Epithelial cell of proximal tubule (primary cell): ENCODE measurements at regions not wholly inside any gene's neighbourhood (a gene's known extent, or its start where the extent isn't known, plus 50 kb on each side); places are given as distances from the start of the nearest gene placed in this dataset.

Experiments used
- DNase-seq: peaks from one replicate; pipeline ENCODE4 v3.0.0-alpha.2; 2011; ENCODE audit warnings: low read depth
- H3K4me3 ChIP-seq: 2 replicates; pipeline ENCODE4 v1.5.1; 2011; ENCODE audit warnings: low read depth, mild to moderate bottlenecking, low read length
- CTCF ChIP-seq: conservative IDR thresholded peaks from 2 replicates; pipeline ENCODE4 v1.5.1; 2012; ENCODE audit warnings: low read depth, mild to moderate bottlenecking, low read length

GRCh38 chr7:71015252-71015900 lies 116.6 kb upstream of the GALNT17 start:
- no peak overlapping the region for H3K4me3 ChIP-seq
- no peak for DNase-seq
- no peak for TF ChIP-seq CTCF

GRCh38 chr7:71016401-71016800 lies 115.5 kb upstream of the GALNT17 start:
- no peak for TF ChIP-seq CTCF
- DNase-seq, result no peak

DNA sequence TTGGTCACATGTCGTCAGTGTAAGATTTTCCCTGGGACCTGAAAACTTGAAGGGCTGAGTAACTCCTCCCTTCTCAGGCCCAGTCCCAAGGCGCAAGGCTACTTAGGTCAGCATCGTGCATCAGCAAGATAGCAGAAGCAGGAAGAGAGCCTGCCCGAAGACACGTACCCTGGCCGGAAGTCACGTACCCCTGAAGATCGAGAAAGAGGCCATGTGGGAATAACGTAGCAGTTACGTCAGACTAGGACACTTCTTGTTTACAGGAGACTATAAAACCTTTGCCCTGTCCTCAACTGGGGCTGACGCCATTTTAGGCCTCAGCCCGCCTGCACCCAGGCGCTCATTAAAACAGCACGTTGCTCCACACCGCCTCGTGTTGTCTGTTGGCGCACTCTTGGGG lies 114.3 kb upstream of the GALNT17 start:
- TF ChIP-seq CTCF, result no peak
- no peak for DNase-seq
- no peak overlapping the region for H3K4me3 ChIP-seq

More at GRCh38 chr7:71016401-71016800, 115.5 kb upstream of the GALNT17 start:
- H3K4me3 ChIP-seq, result no peak overlapping the region

- H3K4me3 ChIP-seq, result no peak overlapping the region
- DNase-seq, result no peak
- no peak for TF ChIP-seq CTCF
These were observed 112.2 kb upstream of the GALNT17 start for GRCh38 chr7:71019706-71020105.

DNA sequence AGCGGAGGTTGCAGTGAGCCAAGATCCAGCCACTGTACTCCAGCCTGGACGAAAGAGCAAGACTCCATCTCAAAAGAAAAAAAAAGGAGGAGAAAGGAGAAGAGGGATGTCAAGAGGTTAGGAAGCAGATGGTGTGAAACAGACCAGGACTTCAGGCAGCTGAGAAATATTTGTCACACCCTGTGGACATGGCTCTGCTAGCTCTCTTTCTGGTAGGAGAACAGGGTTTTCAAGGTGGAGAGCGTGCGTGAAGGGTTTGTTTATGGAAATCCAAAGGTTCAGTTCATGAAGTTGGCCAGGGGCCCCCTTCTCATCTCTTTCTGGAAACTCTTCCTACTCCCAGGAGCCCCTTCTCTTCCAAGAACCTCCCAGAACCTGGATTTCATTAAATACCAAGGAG lies 110.8 kb upstream of the GALNT17 start:
- no peak overlapping the region for H3K4me3 ChIP-seq
- DNase-seq, result no peak
- TF ChIP-seq CTCF, result no peak

GRCh38 chr7:71026680-71027079 lies 105.3 kb upstream of the GALNT17 start:
- H3K4me3 ChIP-seq, result no peak overlapping the region
- no peak for TF ChIP-seq CTCF
- DNase-seq, result no peak

DNA sequence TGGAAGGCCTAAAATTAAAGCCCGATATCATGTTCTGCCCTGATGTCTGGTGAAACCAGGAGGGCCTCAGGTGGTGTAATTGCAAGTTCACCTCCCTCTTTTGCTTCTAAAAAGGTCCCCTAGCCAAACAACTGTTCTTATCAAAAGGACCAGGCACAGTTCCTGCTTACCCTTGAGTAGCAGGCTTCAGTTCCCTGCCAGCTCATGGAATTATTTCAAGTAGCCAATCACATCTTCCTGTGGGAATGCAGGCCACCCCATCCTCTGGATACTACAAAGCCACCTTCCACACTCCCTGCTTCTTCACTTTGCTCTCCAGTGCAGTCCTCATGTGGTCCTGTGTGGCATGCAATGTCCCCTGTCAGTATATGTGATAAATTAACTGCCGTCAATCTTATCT lies 97.7 kb upstream of the GALNT17 start:
- no peak for DNase-seq
- H3K4me3 ChIP-seq, result no peak overlapping the region
- no peak for TF ChIP-seq CTCF
